IMR-90 (cell line): ENCODE measurements at regions not wholly inside any gene's neighbourhood (a gene's known extent, or its start where the extent isn't known, plus 50 kb on each side); places are given as distances from the start of the nearest gene placed in this dataset.

ENCODE experiments used
- CEBPB ChIP-seq: IDR thresholded peaks from 2 replicates; pipeline ENCODE4 v1.6.1; 2012; ENCODE audit warnings: low read depth, low read length, improper control_type of control experiment
- CHD1 ChIP-seq: IDR thresholded peaks from 2 replicates; pipeline ENCODE4 v1.6.1; 2012; ENCODE audit warnings: low read depth, low read length, improper control_type of control experiment
- FOS ChIP-seq: fragments of 150-350 bp; IDR thresholded peaks from 2 replicates; pipeline ENCODE4 v1.6.1; 2016; ENCODE audit warnings: low read depth, low read length
- MAZ ChIP-seq: IDR thresholded peaks from 2 replicates; pipeline ENCODE4 v1.6.1; 2012; ENCODE audit warnings: low read depth, mild to moderate bottlenecking, low read length, improper control_type of control experiment, moderate library complexity, borderline replicate concordance
- MXI1 ChIP-seq: IDR thresholded peaks from 2 replicates; pipeline ENCODE4 v1.6.1; 2012; ENCODE audit warnings: low read depth, mild to moderate bottlenecking, low read length, moderate library complexity, borderline replicate concordance
- NFE2L2 ChIP-seq: fragments of 150-350 bp; IDR thresholded peaks from 2 replicates; pipeline ENCODE4 v1.6.1; 2016; ENCODE audit warnings: low read depth, mild to moderate bottlenecking, low read length
- POLR2A ChIP-seq: IDR thresholded peaks from 2 replicates; pipeline ENCODE4 v1.6.1; 2012; ENCODE audit warnings: mild to moderate bottlenecking, low read depth, low read length
- RAD21 ChIP-seq: IDR thresholded peaks from 2 replicates; pipeline ENCODE4 v1.6.1; 2012; ENCODE audit warnings: low read length, improper control_type of control experiment
- RFX5 ChIP-seq: IDR thresholded peaks from 2 replicates; pipeline ENCODE4 v1.8.0; 2012; ENCODE audit warnings: low read depth, mild to moderate bottlenecking, low read length, moderate library complexity
- SMC3 ChIP-seq: fragments of 150-350 bp; IDR thresholded peaks from 2 replicates; pipeline ENCODE4 v1.6.1; 2016; ENCODE audit warnings: low read depth, mild to moderate bottlenecking, antibody characterized with exemption, low read length, moderate library complexity
- TF ChIP-seq, protein P1 (sequence below): conservative IDR thresholded peaks from 2 replicates; pipeline ENCODE4 v1.5.1; 2012; ENCODE audit warnings: mild to moderate bottlenecking, low read depth, low read length, improper control_type of control experiment
- TF ChIP-seq, protein P2 (sequence below): fragments of 150-350 bp; IDR thresholded peaks from 2 replicates; pipeline ENCODE4 v1.6.1; 2017; ENCODE audit warnings: mild to moderate bottlenecking, antibody characterized with exemption, low read length, low read depth
- TF ChIP-seq, protein P3 (sequence below): fragments of 150-350 bp; IDR thresholded peaks from 2 replicates; pipeline ENCODE4 v1.6.1; 2016; ENCODE audit warnings: low read depth, mild to moderate bottlenecking, low read length, moderate library complexity, borderline replicate concordance

DNA sequence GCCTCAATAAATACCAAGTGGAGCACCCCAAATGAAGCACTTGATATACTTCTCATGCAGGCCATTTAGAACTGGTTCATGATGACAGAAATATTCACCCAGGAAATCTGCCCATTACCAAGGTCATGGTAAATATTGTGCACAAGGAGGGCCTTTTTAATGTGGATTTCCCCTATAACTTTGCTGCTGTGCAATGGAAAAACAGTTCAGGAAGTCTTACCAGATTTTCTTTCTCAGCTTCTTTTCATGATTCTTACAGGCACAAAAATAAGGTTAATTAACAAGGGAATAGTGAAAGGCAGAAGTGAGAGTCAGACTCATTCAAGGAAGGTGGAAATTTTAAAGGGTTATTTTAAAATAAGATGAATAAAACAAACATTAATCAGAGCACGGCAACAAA is 904.3 kb upstream of the GRIA3 start:
- TF ChIP-seq, protein P1, sequence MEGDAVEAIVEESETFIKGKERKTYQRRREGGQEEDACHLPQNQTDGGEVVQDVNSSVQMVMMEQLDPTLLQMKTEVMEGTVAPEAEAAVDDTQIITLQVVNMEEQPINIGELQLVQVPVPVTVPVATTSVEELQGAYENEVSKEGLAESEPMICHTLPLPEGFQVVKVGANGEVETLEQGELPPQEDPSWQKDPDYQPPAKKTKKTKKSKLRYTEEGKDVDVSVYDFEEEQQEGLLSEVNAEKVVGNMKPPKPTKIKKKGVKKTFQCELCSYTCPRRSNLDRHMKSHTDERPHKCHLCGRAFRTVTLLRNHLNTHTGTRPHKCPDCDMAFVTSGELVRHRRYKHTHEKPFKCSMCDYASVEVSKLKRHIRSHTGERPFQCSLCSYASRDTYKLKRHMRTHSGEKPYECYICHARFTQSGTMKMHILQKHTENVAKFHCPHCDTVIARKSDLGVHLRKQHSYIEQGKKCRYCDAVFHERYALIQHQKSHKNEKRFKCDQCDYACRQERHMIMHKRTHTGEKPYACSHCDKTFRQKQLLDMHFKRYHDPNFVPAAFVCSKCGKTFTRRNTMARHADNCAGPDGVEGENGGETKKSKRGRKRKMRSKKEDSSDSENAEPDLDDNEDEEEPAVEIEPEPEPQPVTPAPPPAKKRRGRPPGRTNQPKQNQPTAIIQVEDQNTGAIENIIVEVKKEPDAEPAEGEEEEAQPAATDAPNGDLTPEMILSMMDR: no peak
- no peak for TF ChIP-seq SMC3
- no peak for TF ChIP-seq NFE2L2
- no peak for TF ChIP-seq MAZ
- TF ChIP-seq MXI1: no peak
- no peak for TF ChIP-seq CEBPB
- TF ChIP-seq POLR2A: no peak
- no peak for TF ChIP-seq RAD21
- no peak for TF ChIP-seq FOS
- TF ChIP-seq RFX5: no peak
- TF ChIP-seq, protein P2, sequence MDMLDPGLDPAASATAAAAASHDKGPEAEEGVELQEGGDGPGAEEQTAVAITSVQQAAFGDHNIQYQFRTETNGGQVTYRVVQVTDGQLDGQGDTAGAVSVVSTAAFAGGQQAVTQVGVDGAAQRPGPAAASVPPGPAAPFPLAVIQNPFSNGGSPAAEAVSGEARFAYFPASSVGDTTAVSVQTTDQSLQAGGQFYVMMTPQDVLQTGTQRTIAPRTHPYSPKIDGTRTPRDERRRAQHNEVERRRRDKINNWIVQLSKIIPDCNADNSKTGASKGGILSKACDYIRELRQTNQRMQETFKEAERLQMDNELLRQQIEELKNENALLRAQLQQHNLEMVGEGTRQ: no peak
- TF ChIP-seq, protein P3, sequence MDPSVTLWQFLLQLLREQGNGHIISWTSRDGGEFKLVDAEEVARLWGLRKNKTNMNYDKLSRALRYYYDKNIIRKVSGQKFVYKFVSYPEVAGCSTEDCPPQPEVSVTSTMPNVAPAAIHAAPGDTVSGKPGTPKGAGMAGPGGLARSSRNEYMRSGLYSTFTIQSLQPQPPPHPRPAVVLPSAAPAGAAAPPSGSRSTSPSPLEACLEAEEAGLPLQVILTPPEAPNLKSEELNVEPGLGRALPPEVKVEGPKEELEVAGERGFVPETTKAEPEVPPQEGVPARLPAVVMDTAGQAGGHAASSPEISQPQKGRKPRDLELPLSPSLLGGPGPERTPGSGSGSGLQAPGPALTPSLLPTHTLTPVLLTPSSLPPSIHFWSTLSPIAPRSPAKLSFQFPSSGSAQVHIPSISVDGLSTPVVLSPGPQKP: no peak
- TF ChIP-seq CHD1: no peak
